NCI-H1105 (cell line): ENCODE measurements at regions not wholly inside any gene's neighbourhood (a gene's known extent, or its start where the extent isn't known, plus 50 kb on each side); places are given as distances from the start of the nearest gene placed in this dataset.

Experiments used
- DNase-seq: peaks from one replicate; lab custom pipeline; 2025; lab: John Stamatoyannopoulos, UW

DNA sequence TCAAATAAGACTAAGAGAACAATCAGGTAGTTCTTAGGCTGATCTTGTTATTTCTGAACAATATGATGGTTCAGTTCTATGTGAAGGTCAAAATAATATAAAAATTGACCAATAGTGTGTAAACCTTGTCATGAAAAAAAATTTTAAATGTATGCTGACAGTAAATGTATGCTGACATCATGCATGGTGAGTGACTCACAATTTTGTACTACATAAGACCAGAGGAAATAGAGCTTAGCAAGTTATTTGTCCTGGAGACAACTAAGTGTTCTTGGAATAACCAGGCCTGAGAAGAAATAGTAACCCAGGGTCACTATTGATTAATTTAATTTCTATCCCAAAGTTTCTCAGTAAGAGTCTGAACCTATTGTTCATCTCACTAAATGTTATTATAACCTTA, 182.2 kb upstream of the PCDH15 start:
- no peak for DNase-seq

DNA sequence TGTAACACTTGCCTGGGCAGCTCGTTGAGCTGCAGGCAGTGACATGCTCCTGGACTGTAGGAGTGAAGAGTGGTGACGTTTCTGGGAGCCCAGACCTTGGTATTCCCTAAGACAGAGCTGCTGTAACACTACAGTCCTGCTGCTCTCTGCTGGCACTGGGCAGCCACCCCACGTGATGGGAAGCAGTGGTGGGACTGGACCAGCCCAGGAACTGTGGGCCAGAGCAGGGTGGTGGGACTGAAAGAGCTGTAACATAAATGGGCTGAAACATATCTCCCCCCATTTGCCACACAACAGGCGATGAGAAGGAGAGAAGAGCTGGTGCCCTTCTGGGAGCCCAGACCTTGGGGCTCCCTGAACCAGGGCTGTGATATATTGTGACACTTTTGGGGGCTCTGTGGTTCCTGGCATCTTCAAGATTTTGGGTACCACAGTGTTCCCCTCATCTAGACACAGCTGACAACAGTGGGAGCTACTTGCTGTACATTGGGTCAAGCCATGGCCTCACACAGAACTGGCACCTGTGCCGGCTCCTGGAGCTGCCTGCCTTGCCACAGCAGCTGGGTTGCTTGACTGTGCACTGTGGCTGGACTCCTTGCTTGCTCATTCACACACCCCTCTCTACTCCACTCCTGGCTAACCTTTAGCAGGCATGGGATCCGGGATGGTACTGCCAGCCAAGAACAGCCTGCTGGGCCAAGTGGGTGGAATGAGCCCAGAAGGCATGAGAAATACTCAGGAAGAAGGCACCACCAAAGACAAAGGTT, 161.3 kb upstream of the PCDH15 start:
- DNase-seq = no peak

DNA sequence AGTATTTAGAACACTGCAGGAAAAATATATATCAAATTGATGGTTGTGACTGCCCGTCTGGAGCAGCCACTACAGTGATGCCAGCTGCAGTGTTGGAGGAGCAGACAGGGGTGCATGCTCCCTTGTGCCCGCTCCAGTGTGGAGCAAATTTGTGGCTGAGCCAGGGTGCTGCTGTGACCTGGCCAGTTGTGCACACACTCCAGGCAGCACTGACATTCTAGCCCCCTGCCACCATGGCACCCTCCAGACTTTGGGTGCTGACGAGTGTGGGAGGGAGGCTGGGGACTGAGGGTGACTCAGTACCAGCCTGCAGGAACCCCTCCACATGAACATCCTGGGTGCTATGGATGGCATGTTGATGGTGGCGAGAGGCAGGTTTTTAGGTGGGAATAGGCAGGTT, 160.0 kb upstream of the PCDH15 start:
- no peak for DNase-seq

DNA sequence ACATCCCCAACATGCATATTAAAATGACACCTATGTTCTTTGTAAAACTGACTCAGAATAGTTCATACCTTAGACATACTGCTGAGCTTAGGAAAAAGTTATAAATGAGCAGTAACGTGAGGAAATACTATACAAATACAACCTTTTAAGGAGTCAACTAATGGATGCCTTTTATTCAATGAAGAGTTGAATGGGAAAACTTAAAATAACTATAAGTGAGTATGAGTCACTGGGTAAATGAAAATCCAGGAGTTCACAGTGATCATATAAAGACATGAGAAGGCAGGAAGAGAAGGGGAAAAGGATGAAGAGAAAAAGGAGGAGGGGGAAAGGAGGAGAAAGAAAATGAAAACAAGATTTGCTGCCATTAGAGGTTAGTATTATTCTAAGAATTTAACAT, 157.8 kb upstream of the PCDH15 start:
- DNase-seq = no peak

GRCh38 chr10:54947605-54948004, 146.6 kb upstream of the PCDH15 start:
- no peak for DNase-seq

DNA sequence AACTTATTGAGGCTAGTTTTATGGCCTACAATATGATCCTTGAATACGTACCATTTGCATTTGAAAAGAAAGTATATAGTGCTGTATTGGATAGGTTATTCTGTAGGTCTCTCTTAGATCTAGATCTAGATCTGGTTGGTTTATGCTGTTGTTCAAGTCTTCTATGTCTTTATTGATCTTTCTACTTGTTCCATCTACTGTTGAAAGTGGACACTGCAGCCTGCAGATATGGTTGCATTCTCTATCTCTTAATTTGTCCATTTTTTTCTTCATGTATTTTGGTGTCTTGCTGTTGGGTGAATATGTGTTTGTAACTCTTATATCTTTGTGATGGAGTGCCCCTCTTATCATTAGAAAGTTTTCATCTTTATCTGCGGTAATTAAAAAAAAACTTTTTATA, 139.4 kb upstream of the PCDH15 start:
- no peak for DNase-seq

GRCh38 chr10:54914049-54914448, 113.0 kb upstream of the PCDH15 start:
- no peak for DNase-seq

DNA sequence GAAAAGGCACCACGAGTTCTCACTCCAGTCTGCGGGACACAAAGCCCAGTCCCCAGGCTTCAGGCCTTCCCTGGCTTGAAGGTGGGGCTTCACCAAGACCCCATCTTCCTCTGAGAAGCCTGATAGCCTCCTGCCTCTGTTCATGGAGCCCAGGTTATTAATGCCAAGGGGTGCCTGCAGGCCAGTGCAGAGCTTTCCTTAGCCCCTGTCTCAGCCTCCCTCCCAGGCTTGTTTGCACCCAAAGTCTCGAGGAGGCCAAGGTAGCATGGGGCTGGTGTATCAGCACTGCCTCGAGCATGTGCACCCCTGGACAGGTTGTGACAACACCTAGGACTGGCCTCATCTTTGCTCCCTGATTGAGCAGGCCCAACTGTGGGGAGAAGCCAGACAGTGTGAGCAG, 108.1 kb upstream of the PCDH15 start:
- no peak for DNase-seq

- no peak for DNase-seq
Measured at GRCh38 chr10:54908019-54908418, 107.0 kb upstream of the PCDH15 start.

GRCh38 chr10:54906940-54907339, 105.9 kb upstream of the PCDH15 start:
- DNase-seq = no peak

GRCh38 chr10:54905578-54906192, 104.7 kb upstream of the PCDH15 start:
- DNase-seq = no peak

DNA sequence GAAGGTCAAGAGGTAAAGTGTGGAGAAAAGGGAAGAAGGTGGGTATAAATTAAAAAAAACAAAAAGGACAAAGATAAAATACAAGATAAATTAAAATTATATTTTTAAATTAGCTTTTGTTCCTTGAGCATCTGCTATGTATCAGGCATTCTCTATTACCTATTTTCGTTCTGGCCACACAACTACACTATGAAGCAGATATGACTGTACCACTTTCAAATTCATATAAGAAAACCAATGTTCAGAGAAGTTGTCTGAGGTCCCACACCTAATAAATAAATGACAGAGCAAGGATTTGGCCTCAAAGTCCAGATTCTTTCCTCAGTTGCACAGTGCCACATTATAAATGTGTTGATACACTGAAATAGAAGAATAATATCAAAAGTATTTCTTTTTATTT, 103.8 kb upstream of the PCDH15 start:
- DNase-seq = no peak

- DNase-seq = no peak
Measured at GRCh38 chr10:54903745-54904144, 102.7 kb upstream of the PCDH15 start.

DNA sequence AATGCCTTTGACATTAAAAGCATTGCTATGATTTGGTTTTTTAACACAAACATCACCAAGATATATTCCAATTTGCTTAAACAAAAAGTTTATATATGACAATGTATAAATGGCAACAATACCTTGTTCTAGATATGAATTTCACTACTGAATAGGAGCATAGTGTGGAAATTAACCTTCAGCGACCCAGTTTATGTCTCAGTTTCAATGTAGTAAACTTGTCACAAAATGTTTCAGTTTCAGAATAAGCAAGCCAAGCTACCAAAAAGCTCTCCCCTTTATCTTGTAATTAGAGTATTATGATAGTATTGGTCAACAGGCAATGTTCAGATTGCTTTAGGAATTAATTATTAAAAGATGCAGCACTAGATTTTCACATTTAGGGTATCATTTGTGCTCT, 99.6 kb upstream of the PCDH15 start:
- no peak for DNase-seq

DNA sequence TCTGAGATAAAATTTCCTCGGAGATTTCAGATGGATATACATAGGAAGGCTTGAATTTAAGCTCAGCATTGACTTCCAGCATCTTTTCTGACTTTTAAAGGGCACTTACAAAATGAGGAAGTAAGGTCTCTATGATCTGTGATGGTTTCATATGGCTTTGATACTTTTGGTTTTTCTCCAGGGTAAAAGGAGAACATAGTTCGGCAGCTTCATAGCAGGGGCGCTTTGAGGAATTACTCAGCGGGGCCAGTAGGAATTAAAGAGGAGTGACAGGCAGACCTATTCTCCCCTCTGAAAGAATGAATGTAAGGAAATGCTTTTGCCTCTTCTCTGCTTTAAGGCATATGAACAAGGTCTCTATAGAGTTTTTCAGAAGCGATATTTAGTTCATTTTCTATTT, 80.0 kb upstream of the PCDH15 start:
- no peak for DNase-seq

DNA sequence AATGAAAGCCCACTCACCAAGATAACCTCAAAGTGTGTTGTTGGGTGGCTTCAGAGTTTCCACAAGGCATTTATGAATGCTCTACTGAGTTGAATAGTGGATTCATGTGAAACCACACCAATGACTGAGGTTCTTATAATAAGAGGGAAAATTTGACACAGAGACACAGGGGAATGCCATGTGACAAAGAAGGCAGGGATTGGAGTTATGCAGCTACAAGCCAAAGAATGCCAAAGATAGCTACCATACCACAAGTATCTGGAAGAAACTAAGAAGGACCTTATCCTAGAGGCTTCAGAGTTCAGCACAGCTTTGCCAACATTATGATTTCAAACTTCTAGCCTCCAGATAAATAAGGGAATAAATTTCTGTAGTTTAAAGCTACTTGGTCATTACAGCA, 68.0 kb upstream of the PCDH15 start:
- DNase-seq = no peak

DNA sequence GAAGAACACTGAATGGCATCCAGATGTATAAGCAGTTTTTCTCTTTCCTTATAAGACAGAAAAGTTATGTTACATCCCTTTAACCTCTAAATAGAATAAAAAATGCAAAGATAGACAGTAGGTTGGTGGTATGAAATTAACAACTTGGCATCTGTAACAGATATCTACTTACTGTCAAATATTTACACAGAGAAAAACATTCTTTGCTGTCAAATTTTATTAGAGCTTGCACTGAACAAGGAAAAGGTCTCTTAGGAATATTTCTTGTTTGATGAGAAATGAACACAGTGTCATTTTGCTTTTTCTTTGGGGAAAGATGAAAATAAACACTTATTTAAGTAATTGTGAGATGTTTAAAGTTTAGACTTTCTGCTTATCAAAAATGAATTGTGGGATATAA, 65.6 kb upstream of the PCDH15 start:
- no peak for DNase-seq

DNA sequence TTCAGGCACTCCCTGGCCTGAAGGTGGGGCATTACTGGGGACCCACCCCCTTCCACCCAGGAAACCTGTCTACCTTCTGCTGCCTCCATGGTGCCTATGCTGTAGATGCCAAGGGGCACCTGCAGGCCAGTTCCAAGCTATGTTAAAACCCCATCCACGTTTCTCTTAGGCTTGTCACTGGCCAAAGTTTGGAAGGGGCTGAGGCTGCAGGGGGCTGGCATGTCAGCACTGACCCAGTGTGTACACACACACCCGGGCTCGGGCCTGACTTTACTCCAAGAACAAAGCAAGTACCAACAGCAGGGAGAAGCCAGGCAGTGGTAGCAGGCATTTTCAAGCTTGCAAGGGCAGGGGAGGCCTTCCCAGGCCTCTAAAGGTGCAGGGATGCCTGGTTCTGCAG, 53.8 kb upstream of the PCDH15 start:
- DNase-seq = no peak

GRCh38 chr10:54854389-54854788, 53.4 kb upstream of the PCDH15 start:
- DNase-seq = no peak

DNA sequence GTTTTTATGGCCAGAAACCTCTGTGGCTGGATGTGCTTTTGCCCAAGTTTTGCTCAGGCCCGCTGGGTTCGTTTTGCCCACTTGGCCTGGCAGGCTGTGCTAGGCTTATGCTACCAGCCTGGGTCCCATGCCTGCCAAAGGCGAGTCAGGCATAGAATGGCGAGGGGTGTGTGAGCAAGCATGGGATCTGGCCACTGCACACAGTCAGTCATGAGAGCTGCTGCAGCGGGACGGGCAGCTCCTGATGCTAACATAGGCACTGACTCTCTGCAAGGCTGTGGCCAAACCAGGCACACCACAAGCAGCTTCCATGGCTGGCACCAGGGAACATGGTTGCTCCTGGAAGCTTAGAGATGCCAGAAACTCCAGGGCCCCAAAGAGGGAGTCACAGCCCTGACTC, 52.9 kb upstream of the PCDH15 start:
- DNase-seq = no peak
